GM12878 (cell line): ENCODE measurements at regions not wholly inside any gene's neighbourhood (a gene's known extent, or its start where the extent isn't known, plus 50 kb on each side); places are given as distances from the start of the nearest gene placed in this dataset.

Experiments
- ATAC-seq: fragments of 200-7000 bp; cut with Tn5 transposase; 3 replicates; pipeline ENCODE4 v1.9.1; 2020; ENCODE audit warnings: mild to moderate bottlenecking, moderate library complexity
- BruUV-seq: library from RNA; stranded (reverse); fragments of 400-500 nt; replicated peaks from 2 replicates; lab custom pipeline; 2021; lab: Mats Ljungman, UMichigan
- CTCF ChIA-PET: fragments of 300-600 bp; sonication (Branson Sonifier 250); formaldehyde crosslinking; extraction: SDS; loops from one replicate; lab custom pipeline; 2021; ENCODE audit warnings: inconsistent platforms; lab: Yijun Ruan, JAX
- POLR2A ChIA-PET: fragments of 350-600 bp; formaldehyde crosslinking; extraction: SDS; loops from one replicate; lab custom pipeline; 2021; ENCODE audit warnings: inconsistent platforms; lab: Charles Lee
- RAD21 ChIA-PET: fragments of 300-600 bp; sonication (Branson Sonifier 250); formaldehyde crosslinking; loops from one replicate; lab custom pipeline; 2023; ENCODE audit warnings: antibody characterized with exemption; ENCODE audit not compliant: unreplicated experiment; lab: Charles Lee
- SMC1A ChIA-PET: fragments of 300-600 bp; sonication (Branson Sonifier 250); formaldehyde crosslinking; loops from one replicate; lab custom pipeline; 2023; ENCODE audit not compliant: unreplicated experiment, uncharacterized antibody; lab: Charles Lee
- DNase-seq: peaks from one replicate; pipeline ENCODE4 v3.0.0-alpha.2; 2011; ENCODE audit warnings: low read depth, low spot score
- FAIRE-seq: peaks from 3 replicates; lab custom pipeline; 2011; peaks lifted over from hg19 to GRCh38; lab: Jason Lieb, UNC
- H2AFZ ChIP-seq: 2 replicates; pipeline ENCODE4 v1.6.0; 2011; ENCODE audit warnings: low read depth, low read length, control low read depth; ENCODE audit not compliant: control insufficient read depth
- H3K27ac ChIP-seq: 2 replicates; pipeline ENCODE4 v1.5.1; 2011; ENCODE audit warnings: control low read depth; ENCODE audit not compliant: control insufficient read depth, insufficient read depth
- H3K27me3 ChIP-seq, 2 experiments: replicated peaks in 1 of 2; 2 replicates each; pipeline versions ENCODE4 v1.6.0 to v1.6.1; 2011; ENCODE audit warnings: low read length in 1 of 2; ENCODE audit not compliant: control insufficient read depth in 2 of 2, insufficient read depth in 2 of 2
- H3K36me3 ChIP-seq, 2 experiments: 2 replicates each; pipeline ENCODE4 v1.5.1; 2011; ENCODE audit warnings: low read length in 1 of 2; ENCODE audit not compliant: control insufficient read depth in 2 of 2, insufficient read depth in 2 of 2
- H3K4me1 ChIP-seq: 2 replicates; pipeline ENCODE4 v1.6.1; 2011; ENCODE audit warnings: mild to moderate bottlenecking, low read length, moderate library complexity, mixed read lengths; ENCODE audit not compliant: control insufficient read depth, insufficient read depth
- H3K4me2 ChIP-seq: 2 replicates; pipeline ENCODE4 v1.6.0; 2011; ENCODE audit warnings: control low read depth; ENCODE audit not compliant: control insufficient read depth, insufficient read depth
- H3K4me3 ChIP-seq: fragments of 200-600 bp; sonication (generic); 2 replicates; pipeline ENCODE4 v1.5.1; 2016
- H3K79me2 ChIP-seq: 2 replicates; pipeline ENCODE4 v1.6.0; 2011; ENCODE audit warnings: low read length; ENCODE audit not compliant: control insufficient read depth, insufficient read depth
- H3K9ac ChIP-seq: 2 replicates; pipeline ENCODE4 v1.8.0; 2011; ENCODE audit warnings: low read length, control low read depth, mixed read lengths; ENCODE audit not compliant: control insufficient read depth, insufficient read depth
- H3K9me3 ChIP-seq: replicated peaks from 3 replicates; pipeline ENCODE4 v1.5.1; 2011; ENCODE audit warnings: mild to moderate bottlenecking, low read length; ENCODE audit not compliant: control insufficient read depth, insufficient read depth
- H4K20me1 ChIP-seq: 2 replicates; pipeline ENCODE4 v1.6.0; 2011; ENCODE audit not compliant: control insufficient read depth, insufficient read depth
- CBX3 ChIP-seq: fragments of 200-600 bp; sonication (generic); IDR thresholded peaks from 2 replicates; pipeline ENCODE4 v1.6.1; 2016; ENCODE audit warnings: low read depth, borderline replicate concordance
- CHD2 ChIP-seq: IDR thresholded peaks from 2 replicates; pipeline ENCODE4 v1.6.1; 2011; ENCODE audit warnings: low read depth, low read length, improper control_type of control experiment, borderline replicate concordance
- HDGF ChIP-seq: fragments of 450-650 bp; IDR thresholded peaks from 2 replicates; pipeline ENCODE4 v1.6.1; 2016; ENCODE audit warnings: antibody characterized with exemption
- JUNB ChIP-seq: IDR thresholded peaks from 2 replicates; pipeline ENCODE4 v1.6.1; 2016; ENCODE audit warnings: antibody characterized with exemption, mild to moderate bottlenecking
- NR2F1 ChIP-seq: fragments of 450-650 bp; conservative IDR thresholded peaks from 2 replicates; pipeline ENCODE4 v1.6.1; 2017; ENCODE audit warnings: mild to moderate bottlenecking
- RELA ChIP-seq: fragments of 450-650 bp; IDR thresholded peaks from 2 replicates; pipeline ENCODE4 v1.8.0; 2014; ENCODE audit warnings: borderline replicate concordance; ENCODE audit not compliant: partially characterized antibody
- SMAD1 ChIP-seq: fragments of 450-650 bp; IDR thresholded peaks from 2 replicates; pipeline ENCODE4 v1.6.1; 2018; ENCODE audit warnings: mild to moderate bottlenecking, low read depth; ENCODE audit not compliant: partially characterized antibody
- SREBF2 ChIP-seq: IDR thresholded peaks from 2 replicates; pipeline ENCODE4 v1.6.1; 2012; ENCODE audit warnings: mild to moderate bottlenecking, low read length
- WGBS: methylation state at CpG from one replicate; pipeline ENCODE4 v1.1.6; 2016; ENCODE audit warnings: low lambda C conversion rate; ENCODE audit not compliant: insufficient replicate concordance, insufficient coverage; ENCODE audit errors: missing lambda C conversion rate; 5-methylcytosine and 5-hydroxymethylcytosine counted together
- in situ Hi-C: fragments of 300-500 bp; cut with MboI; formaldehyde crosslinking; loops from 9 replicates; pipeline ENCODE4 v1.14.3; 2018; ENCODE audit warnings: mixed read lengths
- intact Hi-C: fragments of 100-400 bp; cut with micrococcal nuclease; formaldehyde crosslinking; loops from one replicate; pipeline ENCODE4 v1.14.2; 2022; ENCODE audit not compliant: unreplicated experiment
- TF ChIP-seq, protein P1 (sequence below): fragments of 450-650 bp; IDR thresholded peaks from 2 replicates; pipeline ENCODE4 v1.6.1; 2017; ENCODE audit warnings: borderline replicate concordance
- TF ChIP-seq, protein P2 (sequence below): IDR thresholded peaks from 2 replicates; pipeline ENCODE4 v1.6.1; 2012; ENCODE audit warnings: low read length, inconsistent platforms
- TF ChIP-seq, protein P3 (sequence below): fragments of 450-650 bp; formaldehyde crosslinking; IDR thresholded peaks from 2 replicates; pipeline ENCODE4 v1.5.0; 2022; ENCODE audit warnings: mild to moderate bottlenecking, missing genetic modification characterization
- TF ChIP-seq, protein P4 (sequence below): fragments of 450-650 bp; IDR thresholded peaks from 2 replicates; pipeline ENCODE4 v1.6.1; 2017; ENCODE audit warnings: mild to moderate bottlenecking, low read depth, inconsistent platforms; ENCODE audit not compliant: poor library complexity, severe bottlenecking
- TF ChIP-seq, protein P5 (sequence below): fragments of 450-650 bp; IDR thresholded peaks from 2 replicates; pipeline ENCODE4 v1.6.1; 2014; ENCODE audit warnings: mild to moderate bottlenecking

DNA sequence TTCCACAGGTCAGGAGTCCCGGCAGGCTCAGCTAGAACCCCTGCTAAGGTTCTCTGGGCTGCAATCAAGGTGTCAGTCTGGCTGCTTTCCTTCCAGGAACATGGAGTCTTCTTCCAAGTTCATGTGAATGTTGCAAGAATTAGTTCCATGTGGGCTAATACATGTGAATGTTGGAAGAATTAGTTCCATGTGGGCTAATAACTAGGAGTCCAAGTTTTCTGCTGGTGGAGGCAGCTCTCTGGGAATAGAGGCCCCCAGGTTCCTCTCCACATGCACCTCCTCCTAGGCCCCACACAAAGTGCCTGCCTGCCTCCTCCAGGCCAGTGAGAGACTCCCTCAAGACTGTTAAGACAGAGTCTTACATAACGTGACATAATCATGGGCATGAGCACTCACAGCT is 140.8 kb upstream of the SLC35G4 start:
- WGBS, result 23% methylated on average over 2 of the region's 2 CpGs
- Histone ChIP-seq H4K20me1 (no peaks in the 10 kb centered on the region), H3K36me3 (no peaks in the 10 kb centered on the region), H3K4me1 (no peaks in the 10 kb centered on the region), H3K4me2 (no peak overlapping the region), H3K27ac (no peak overlapping the region), H3K27me3 (peaks cover 0 to 2% of the 10 kb centered on the region in 2 experiments; a peak in 1 of 4 replicates), H3K4me3 (no peak overlapping the region), H3K9me3 (no peaks in the 10 kb centered on the region), H2AFZ (no peak overlapping the region), H3K79me2 (no peaks in the 10 kb centered on the region), H3K9ac (no peak overlapping the region)
- in situ Hi-C loops, result no loop called here
- TF ChIP-seq, protein P1, sequence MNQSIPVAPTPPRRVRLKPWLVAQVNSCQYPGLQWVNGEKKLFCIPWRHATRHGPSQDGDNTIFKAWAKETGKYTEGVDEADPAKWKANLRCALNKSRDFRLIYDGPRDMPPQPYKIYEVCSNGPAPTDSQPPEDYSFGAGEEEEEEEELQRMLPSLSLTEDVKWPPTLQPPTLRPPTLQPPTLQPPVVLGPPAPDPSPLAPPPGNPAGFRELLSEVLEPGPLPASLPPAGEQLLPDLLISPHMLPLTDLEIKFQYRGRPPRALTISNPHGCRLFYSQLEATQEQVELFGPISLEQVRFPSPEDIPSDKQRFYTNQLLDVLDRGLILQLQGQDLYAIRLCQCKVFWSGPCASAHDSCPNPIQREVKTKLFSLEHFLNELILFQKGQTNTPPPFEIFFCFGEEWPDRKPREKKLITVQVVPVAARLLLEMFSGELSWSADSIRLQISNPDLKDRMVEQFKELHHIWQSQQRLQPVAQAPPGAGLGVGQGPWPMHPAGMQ, result no peak
- no peak for TF ChIP-seq CBX3
- no peak for TF ChIP-seq HDGF
- TF ChIP-seq SREBF2, result no peak
- TF ChIP-seq, protein P2, sequence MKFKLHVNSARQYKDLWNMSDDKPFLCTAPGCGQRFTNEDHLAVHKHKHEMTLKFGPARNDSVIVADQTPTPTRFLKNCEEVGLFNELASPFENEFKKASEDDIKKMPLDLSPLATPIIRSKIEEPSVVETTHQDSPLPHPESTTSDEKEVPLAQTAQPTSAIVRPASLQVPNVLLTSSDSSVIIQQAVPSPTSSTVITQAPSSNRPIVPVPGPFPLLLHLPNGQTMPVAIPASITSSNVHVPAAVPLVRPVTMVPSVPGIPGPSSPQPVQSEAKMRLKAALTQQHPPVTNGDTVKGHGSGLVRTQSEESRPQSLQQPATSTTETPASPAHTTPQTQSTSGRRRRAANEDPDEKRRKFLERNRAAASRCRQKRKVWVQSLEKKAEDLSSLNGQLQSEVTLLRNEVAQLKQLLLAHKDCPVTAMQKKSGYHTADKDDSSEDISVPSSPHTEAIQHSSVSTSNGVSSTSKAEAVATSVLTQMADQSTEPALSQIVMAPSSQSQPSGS, result no peak
- TF ChIP-seq, protein P3, sequence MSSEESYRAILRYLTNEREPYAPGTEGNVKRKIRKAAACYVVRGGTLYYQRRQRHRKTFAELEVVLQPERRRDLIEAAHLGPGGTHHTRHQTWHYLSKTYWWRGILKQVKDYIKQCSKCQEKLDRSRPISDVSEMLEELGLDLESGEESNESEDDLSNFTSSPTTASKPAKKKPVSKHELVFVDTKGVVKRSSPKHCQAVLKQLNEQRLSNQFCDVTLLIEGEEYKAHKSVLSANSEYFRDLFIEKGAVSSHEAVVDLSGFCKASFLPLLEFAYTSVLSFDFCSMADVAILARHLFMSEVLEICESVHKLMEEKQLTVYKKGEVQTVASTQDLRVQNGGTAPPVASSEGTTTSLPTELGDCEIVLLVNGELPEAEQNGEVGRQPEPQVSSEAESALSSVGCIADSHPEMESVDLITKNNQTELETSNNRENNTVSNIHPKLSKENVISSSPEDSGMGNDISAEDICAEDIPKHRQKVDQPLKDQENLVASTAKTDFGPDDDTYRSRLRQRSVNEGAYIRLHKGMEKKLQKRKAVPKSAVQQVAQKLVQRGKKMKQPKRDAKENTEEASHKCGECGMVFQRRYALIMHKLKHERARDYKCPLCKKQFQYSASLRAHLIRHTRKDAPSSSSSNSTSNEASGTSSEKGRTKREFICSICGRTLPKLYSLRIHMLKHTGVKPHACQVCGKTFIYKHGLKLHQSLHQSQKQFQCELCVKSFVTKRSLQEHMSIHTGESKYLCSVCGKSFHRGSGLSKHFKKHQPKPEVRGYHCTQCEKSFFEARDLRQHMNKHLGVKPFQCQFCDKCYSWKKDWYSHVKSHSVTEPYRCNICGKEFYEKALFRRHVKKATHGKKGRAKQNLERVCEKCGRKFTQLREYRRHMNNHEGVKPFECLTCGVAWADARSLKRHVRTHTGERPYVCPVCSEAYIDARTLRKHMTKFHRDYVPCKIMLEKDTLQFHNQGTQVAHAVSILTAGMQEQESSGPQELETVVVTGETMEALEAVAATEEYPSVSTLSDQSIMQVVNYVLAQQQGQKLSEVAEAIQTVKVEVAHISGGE, result no peak
- no peak for TF ChIP-seq JUNB
- TF ChIP-seq, protein P4, sequence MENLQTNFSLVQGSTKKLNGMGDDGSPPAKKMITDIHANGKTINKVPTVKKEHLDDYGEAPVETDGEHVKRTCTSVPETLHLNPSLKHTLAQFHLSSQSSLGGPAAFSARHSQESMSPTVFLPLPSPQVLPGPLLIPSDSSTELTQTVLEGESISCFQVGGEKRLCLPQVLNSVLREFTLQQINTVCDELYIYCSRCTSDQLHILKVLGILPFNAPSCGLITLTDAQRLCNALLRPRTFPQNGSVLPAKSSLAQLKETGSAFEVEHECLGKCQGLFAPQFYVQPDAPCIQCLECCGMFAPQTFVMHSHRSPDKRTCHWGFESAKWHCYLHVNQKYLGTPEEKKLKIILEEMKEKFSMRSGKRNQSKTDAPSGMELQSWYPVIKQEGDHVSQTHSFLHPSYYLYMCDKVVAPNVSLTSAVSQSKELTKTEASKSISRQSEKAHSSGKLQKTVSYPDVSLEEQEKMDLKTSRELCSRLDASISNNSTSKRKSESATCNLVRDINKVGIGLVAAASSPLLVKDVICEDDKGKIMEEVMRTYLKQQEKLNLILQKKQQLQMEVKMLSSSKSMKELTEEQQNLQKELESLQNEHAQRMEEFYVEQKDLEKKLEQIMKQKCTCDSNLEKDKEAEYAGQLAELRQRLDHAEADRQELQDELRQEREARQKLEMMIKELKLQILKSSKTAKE, result no peak
- TF ChIP-seq NR2F1, result no peak
- TF ChIP-seq RELA, result no peak
- no peak for TF ChIP-seq CHD2
- no peak for TF ChIP-seq SMAD1
- TF ChIP-seq, protein P5, sequence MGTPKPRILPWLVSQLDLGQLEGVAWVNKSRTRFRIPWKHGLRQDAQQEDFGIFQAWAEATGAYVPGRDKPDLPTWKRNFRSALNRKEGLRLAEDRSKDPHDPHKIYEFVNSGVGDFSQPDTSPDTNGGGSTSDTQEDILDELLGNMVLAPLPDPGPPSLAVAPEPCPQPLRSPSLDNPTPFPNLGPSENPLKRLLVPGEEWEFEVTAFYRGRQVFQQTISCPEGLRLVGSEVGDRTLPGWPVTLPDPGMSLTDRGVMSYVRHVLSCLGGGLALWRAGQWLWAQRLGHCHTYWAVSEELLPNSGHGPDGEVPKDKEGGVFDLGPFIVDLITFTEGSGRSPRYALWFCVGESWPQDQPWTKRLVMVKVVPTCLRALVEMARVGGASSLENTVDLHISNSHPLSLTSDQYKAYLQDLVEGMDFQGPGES, result no peak
- intact Hi-C loops, result no loop called here
- DNase-seq (no peak), ATAC-seq (no peak), FAIRE-seq (no peak)
- RAD21 ChIA-PET, result no interaction called here
- CTCF ChIA-PET, result interaction anchor here (1.4 kb wide), 1 partner anchor 50 kb away, joined by 9 read pairs; no protein-coding TSS in a partner anchor
- BruUV-seq, result no TSS peak
- SMC1A ChIA-PET, result no interaction called here
- POLR2A ChIA-PET, result no interaction called here
